ENCODE measurements at regions not wholly inside any gene's neighbourhood (a gene's known extent, or its start where the extent isn't known, plus 50 kb on each side); places are given as distances from the start of the nearest gene placed in this dataset.

- Histone ChIP-seq H3K79me2 (ENCODE audit: control insufficient read depth, insufficient read depth, low read length) (no peaks in the 10 kb centered on the region), H3K4me3 (ENCODE audit: control insufficient read depth in 2 of 3, extremely low read depth in 1 of 3, insufficient read depth in 2 of 3, low read depth in 1 of 3, low read length in 3 of 3) (no peak overlapping the region), H3K4me2 (ENCODE audit: control insufficient read depth, extremely low read depth, insufficient read depth, low read depth, low read length) (no peak overlapping the region), H3K36me3 (ENCODE audit: control insufficient read depth in 2 of 2, extremely low read depth in 1 of 2, insufficient read depth in 2 of 2, low read length in 2 of 2) (no peaks in the 10 kb centered on the region), H3K27ac (ENCODE audit: control insufficient read depth, insufficient read depth, low read length) (no peak overlapping the region), H3K27me3 (ENCODE audit: control insufficient read depth, extremely low read depth, insufficient read depth, low read length) (no peaks in the 10 kb centered on the region), H3K9ac (ENCODE audit: control insufficient read depth, extremely low read depth, insufficient read depth, low read length) (no peak overlapping the region), H3K4me1 (ENCODE audit: control insufficient read depth, extremely low read depth, insufficient read depth, low read length) (no peaks in the 10 kb centered on the region), H3K9me1 (ENCODE audit: control insufficient read depth, extremely low read depth, insufficient read depth, low read length) (no peaks in the 10 kb centered on the region), H3K9me3 (ENCODE audit: control insufficient read depth, low read depth, low read length) (no peaks in the 10 kb centered on the region), H2AFZ (ENCODE audit: control insufficient read depth, low read length) (no peak overlapping the region), H4K20me1 (ENCODE audit: control insufficient read depth, extremely low read depth, insufficient read depth, low read length) (no peaks in the 10 kb centered on the region)
- DNase-seq (ENCODE audit: low read depth, low spot score) (no peak), FAIRE-seq (no peak)
- TF ChIP-seq CTCF (optimal IDR thresholded peaks at IDR 0.05 in 1 of 3, IDR thresholded peaks at IDR 0.05 in 1 of 3, conservative IDR thresholded peaks at IDR 0.05 in 1 of 3; ENCODE audit: extremely low read depth in 1 of 3, insufficient read depth in 2 of 3, low read length in 3 of 3) (no peak), EZH2 (IDR thresholded peaks at IDR 0.05; ENCODE audit: low read length) (no peak)
- dilution Hi-C loops (cut with MboI; ENCODE audit: extremely low pct_ligation_motif_present, low sequenced_read_pairs) = no loop called here
Measured at GRCh38 chr6:40097590-40097989, 163.3 kb upstream of the MOCS1 start.

GRCh38 chr6:40083141-40083920, 149.1 kb upstream of the MOCS1 start:
- H3K9me3 ChIP-seq (ENCODE audit: control insufficient read depth, low read depth, low read length) = no peaks in the 10 kb centered on the region
- no peak for FAIRE-seq

More at GRCh38 chr6:40083141-40083920, 149.1 kb upstream of the MOCS1 start:
- no peak for TF ChIP-seq EZH2 (IDR thresholded peaks at IDR 0.05; ENCODE audit: low read length)
- TF ChIP-seq CTCF (optimal IDR thresholded peaks at IDR 0.05 in 1 of 3, IDR thresholded peaks at IDR 0.05 in 1 of 3, conservative IDR thresholded peaks at IDR 0.05 in 1 of 3; ENCODE audit: extremely low read depth in 1 of 3, insufficient read depth in 2 of 3, low read length in 3 of 3) = no peak
- DNase-seq (ENCODE audit: low read depth, low spot score) = no peak
- H3K79me2 ChIP-seq (ENCODE audit: control insufficient read depth, insufficient read depth, low read length) = no peaks in the 10 kb centered on the region
- peaks cover 4% of the 10 kb centered on the region for H3K27me3 ChIP-seq (ENCODE audit: control insufficient read depth, extremely low read depth, insufficient read depth, low read length)
- dilution Hi-C loops (cut with MboI; ENCODE audit: extremely low pct_ligation_motif_present, low sequenced_read_pairs) = no loop called here
- H2AFZ ChIP-seq (ENCODE audit: control insufficient read depth, low read length) = no peak overlapping the region
- H3K27ac ChIP-seq (ENCODE audit: control insufficient read depth, insufficient read depth, low read length) = no peak overlapping the region
- no peaks in the 10 kb centered on the region for H3K4me1 ChIP-seq (ENCODE audit: control insufficient read depth, extremely low read depth, insufficient read depth, low read length)
- H3K9me1 ChIP-seq (ENCODE audit: control insufficient read depth, extremely low read depth, insufficient read depth, low read length) = no peaks in the 10 kb centered on the region
- no peak overlapping the region for H3K4me2 ChIP-seq (ENCODE audit: control insufficient read depth, extremely low read depth, insufficient read depth, low read depth, low read length)
- H3K9ac ChIP-seq (ENCODE audit: control insufficient read depth, extremely low read depth, insufficient read depth, low read length) = no peak overlapping the region
- H3K4me3 ChIP-seq (ENCODE audit: control insufficient read depth in 2 of 3, extremely low read depth in 1 of 3, insufficient read depth in 2 of 3, low read depth in 1 of 3, low read length in 3 of 3) = no peak overlapping the region
- H3K36me3 ChIP-seq (ENCODE audit: control insufficient read depth in 2 of 2, extremely low read depth in 1 of 2, insufficient read depth in 2 of 2, low read length in 2 of 2) = no peaks in the 10 kb centered on the region
- H4K20me1 ChIP-seq (ENCODE audit: control insufficient read depth, extremely low read depth, insufficient read depth, low read length) = no peaks in the 10 kb centered on the region

Data from keratinocyte (primary cell).